Epithelial cell of proximal tubule (primary cell): ENCODE measurements at regions not wholly inside any gene's neighbourhood (a gene's known extent, or its start where the extent isn't known, plus 50 kb on each side); places are given as distances from the start of the nearest gene placed in this dataset.

Source experiments
- DNase-seq: peaks from one replicate; pipeline ENCODE4 v3.0.0-alpha.2; 2011; ENCODE audit warnings: low read depth
- H3K4me3 ChIP-seq: 2 replicates; pipeline ENCODE4 v1.5.1; 2011; ENCODE audit warnings: low read depth, mild to moderate bottlenecking, low read length
- TF ChIP-seq, protein P1 (sequence below): conservative IDR thresholded peaks from 2 replicates; pipeline ENCODE4 v1.5.1; 2012; ENCODE audit warnings: low read depth, mild to moderate bottlenecking, low read length

DNA sequence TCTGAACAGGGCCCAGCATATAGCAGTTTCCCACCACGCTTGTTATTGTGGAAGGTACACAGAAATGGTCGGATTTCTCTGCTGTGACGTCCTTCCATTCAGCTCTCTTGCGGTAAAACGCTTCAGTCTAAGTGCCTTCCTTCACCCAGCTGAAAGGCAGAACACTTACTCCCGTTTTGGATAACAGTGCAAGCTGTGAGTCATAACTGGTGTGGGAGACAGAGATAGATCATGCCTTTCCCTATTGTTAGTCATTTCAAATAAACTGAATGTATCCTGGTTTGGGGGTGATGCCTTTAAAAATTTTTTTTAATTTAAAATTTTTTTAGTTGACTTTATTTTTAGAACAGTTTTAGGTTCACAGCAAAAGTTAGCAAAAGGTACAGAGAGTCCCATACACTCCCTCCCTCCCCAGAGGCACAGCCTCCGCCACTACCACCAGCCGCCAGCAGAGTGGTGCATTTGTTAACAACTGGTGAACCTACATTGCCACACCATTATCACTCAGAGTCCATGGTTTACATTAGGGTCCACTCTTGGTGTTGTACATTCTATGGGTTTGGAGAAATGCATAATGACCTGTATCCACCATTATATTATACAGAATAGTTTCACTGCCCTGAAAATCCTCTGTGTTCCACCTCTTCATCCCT, 94.9 kb upstream of the NSMCE3 start:
- TF ChIP-seq, protein P1, sequence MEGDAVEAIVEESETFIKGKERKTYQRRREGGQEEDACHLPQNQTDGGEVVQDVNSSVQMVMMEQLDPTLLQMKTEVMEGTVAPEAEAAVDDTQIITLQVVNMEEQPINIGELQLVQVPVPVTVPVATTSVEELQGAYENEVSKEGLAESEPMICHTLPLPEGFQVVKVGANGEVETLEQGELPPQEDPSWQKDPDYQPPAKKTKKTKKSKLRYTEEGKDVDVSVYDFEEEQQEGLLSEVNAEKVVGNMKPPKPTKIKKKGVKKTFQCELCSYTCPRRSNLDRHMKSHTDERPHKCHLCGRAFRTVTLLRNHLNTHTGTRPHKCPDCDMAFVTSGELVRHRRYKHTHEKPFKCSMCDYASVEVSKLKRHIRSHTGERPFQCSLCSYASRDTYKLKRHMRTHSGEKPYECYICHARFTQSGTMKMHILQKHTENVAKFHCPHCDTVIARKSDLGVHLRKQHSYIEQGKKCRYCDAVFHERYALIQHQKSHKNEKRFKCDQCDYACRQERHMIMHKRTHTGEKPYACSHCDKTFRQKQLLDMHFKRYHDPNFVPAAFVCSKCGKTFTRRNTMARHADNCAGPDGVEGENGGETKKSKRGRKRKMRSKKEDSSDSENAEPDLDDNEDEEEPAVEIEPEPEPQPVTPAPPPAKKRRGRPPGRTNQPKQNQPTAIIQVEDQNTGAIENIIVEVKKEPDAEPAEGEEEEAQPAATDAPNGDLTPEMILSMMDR, result peak; percentile 38
- H3K4me3 ChIP-seq, result no peak overlapping the region
- DNase-seq, result peak; percentile 2

DNA sequence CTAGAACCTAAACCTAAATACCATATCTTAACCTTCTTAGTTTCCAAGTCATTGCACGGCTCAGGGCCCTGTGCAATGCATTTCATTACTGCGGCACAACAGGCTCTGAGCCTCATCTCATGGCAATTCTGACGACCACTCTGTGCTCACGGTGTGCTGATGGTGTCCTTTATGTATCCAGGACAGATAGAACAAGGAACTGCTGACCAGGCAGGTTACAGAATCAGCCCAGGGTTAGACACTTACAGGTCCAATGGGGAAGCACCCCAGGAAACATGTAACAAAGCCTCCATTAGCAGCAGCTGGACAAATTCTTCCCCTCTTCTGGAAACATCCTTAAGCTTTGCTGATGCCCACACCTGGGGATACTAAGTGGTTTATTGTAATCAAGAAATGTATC, 91.9 kb upstream of the NSMCE3 start:
- H3K4me3 ChIP-seq, result no peak overlapping the region
- TF ChIP-seq, protein P1, result no peak
- no peak for DNase-seq

DNA sequence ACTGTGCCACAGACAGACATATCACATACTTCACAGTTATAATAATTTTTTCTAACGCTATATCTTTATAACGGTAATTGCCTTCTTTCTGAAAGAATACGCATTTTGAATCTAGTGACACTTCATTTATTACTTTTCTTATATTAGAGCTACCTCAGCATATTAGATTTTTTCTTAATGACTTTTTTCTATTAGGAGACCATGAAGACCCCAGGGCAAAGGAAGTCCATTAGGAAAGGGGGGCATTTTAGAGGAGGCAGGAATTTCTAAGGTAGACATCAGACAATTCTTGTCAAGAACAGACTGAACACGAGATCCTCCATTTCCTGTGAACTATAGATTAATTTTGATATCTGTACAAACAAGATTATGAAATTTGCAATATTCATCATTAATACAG, 90.5 kb upstream of the NSMCE3 start:
- no peak for DNase-seq
- TF ChIP-seq, protein P1, result no peak
- no peak overlapping the region for H3K4me3 ChIP-seq

DNA sequence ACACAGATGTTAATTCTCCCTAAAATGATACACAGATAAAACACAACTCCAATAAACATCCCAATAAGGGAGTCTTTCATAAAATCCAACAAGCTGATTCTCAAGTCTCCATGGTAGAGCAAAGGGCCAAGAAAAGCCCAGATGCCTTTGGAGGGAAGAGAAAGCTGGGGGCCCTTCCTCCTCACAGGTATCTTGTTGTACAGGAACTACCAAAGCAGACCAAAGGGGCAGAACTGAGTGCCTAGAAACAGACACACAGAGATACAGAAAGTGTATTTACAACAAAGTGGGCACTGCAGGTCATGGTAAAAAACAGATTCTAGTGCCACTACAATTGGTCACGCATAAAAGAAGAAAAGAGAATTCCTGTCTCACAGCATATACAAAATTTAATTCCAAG, 87.2 kb upstream of the NSMCE3 start:
- H3K4me3 ChIP-seq, result no peak overlapping the region
- TF ChIP-seq, protein P1, result no peak
- DNase-seq, result no peak

DNA sequence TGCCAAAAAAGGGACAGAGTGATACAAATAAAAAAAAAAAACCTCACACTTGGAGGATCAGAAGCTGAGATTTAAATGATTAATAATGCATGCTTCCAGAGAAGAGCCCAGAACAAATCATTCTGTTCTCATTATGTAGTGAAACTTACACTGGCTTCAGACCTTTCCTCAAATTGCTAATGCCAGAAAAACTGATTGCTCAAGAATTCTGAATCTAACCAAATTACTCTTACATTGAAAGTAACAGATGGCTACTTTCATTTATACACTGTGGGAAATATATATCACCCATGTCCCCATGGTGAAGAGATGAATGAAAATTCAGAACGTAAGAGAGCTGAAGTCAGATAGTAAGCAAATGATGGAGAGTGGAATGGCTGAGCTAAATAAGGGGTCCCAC, 85.9 kb upstream of the NSMCE3 start:
- no peak overlapping the region for H3K4me3 ChIP-seq
- DNase-seq, result no peak
- TF ChIP-seq, protein P1, result no peak

DNA sequence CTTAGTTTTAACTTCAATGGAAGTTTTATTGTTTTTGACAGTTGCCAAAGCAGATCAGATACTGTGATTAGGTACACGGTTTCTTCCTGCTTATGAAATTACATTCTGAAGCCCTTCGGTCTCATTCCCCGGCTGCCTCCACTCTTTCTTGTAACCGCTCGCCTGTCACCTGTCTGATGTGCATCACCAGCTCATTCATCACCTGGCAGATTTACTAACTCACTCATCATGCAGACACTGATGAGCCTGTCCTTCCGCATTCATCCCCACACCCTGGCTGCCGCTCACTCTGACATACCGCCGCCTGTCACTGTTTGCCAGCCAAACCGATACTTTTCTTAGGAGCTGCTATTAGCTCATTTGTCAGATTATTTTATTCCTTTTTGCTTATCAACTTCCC, 82.8 kb upstream of the NSMCE3 start:
- TF ChIP-seq, protein P1, result no peak
- DNase-seq, result no peak
- no peak overlapping the region for H3K4me3 ChIP-seq

DNA sequence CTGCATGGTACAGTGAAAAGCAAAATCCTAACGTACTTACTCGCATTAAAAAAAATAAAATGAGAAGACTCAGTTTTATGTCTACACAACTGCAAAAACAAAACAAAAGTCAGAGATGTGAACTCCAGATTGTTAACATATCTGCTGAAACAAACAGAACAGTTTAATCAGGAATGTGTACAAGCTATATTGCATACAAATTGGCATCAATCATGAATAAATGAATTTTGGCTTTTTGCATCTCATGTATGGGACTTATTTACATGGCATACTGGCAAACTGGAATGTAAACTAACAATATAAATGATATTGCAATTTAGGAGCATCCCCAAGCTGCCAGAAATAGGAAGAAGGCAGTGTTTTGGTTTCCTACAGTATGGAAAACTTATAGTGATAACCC, 79.6 kb upstream of the NSMCE3 start:
- DNase-seq, result no peak

More for the DNA sequence above, 79.6 kb upstream of the NSMCE3 start:
- TF ChIP-seq, protein P1, result no peak
- H3K4me3 ChIP-seq, result no peak overlapping the region
